NT2/D1 (cell line): ENCODE measurements at regions not wholly inside any gene's neighbourhood (a gene's known extent, or its start where the extent isn't known, plus 50 kb on each side); places are given as distances from the start of the nearest gene placed in this dataset.

Experiments
- DNase-seq: peaks from one replicate; pipeline ENCODE4 v3.0.0-alpha.2; 2011; ENCODE audit warnings: low read depth, low spot score
- H3K27me3 ChIP-seq: 2 replicates; pipeline ENCODE4 v1.6.0; 2011; ENCODE audit warnings: mild to moderate bottlenecking; ENCODE audit not compliant: insufficient read length, insufficient read depth
- H3K36me3 ChIP-seq: 2 replicates; pipeline ENCODE4 v1.6.1; 2011; ENCODE audit warnings: mild to moderate bottlenecking, low read length, mixed read lengths; ENCODE audit not compliant: insufficient read depth, insufficient read length
- H3K4me1 ChIP-seq: 2 replicates; pipeline ENCODE4 v1.5.1; 2011; ENCODE audit not compliant: insufficient read depth, insufficient read length
- H3K4me3 ChIP-seq: 2 replicates; pipeline ENCODE4 v1.5.1; 2011; ENCODE audit warnings: low read depth; ENCODE audit not compliant: insufficient read length
- H3K9ac ChIP-seq: 2 replicates; pipeline ENCODE4 v1.6.0; 2011; ENCODE audit warnings: low read depth; ENCODE audit not compliant: insufficient read length
- H3K9me3 ChIP-seq: 2 replicates; pipeline ENCODE4 v1.5.1; 2011; ENCODE audit warnings: mild to moderate bottlenecking, low read length; ENCODE audit not compliant: insufficient read depth
- SUZ12 ChIP-seq: IDR thresholded peaks from 2 replicates; pipeline ENCODE4 v1.6.1; 2011; ENCODE audit not compliant: insufficient read length, insufficient read depth; ENCODE audit errors: extremely low read depth
- YY1 ChIP-seq: IDR thresholded peaks from 2 replicates; pipeline ENCODE4 v1.6.1; 2011; ENCODE audit not compliant: insufficient read length, insufficient read depth
- ZNF274 ChIP-seq: IDR thresholded peaks from 2 replicates; pipeline ENCODE4 v1.6.1; 2011; ENCODE audit warnings: mild to moderate bottlenecking, low read depth, low read length

DNA sequence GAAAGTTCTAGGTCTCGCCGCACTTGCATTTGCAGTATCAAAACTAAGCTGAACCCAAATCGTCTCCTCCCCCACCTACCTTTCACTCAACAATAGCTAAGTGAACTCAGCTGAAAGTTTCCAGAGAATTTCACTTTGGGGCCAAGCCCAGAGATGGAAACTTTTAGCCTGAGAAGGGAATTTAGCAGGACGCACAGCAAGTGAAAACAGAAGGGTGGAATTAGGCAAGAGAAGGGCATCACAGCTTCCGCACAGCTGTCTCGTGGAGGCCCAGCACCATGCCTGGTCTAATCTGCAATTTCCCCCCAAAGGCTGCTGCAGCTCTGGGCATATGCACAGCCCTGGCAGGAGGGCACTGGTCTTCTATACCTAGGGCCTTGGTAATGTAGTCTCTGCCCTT is 262.0 kb downstream of the TNS1 start:
- no peaks in the 10 kb centered on the region for H3K27me3 ChIP-seq
- no peaks in the 10 kb centered on the region for H3K36me3 ChIP-seq
- H3K9me3 ChIP-seq: 0 out of 2 replicates have a peak, but pooled peaks cover 5% of the 10 kb centered on the region
- DNase-seq: no peak
- H3K4me1 ChIP-seq: no peaks in the 10 kb centered on the region
- TF ChIP-seq YY1 (no peak), ZNF274 (no peak), SUZ12 (no peak)
- H3K9ac ChIP-seq: no peak overlapping the region
- no peak overlapping the region for H3K4me3 ChIP-seq

DNA sequence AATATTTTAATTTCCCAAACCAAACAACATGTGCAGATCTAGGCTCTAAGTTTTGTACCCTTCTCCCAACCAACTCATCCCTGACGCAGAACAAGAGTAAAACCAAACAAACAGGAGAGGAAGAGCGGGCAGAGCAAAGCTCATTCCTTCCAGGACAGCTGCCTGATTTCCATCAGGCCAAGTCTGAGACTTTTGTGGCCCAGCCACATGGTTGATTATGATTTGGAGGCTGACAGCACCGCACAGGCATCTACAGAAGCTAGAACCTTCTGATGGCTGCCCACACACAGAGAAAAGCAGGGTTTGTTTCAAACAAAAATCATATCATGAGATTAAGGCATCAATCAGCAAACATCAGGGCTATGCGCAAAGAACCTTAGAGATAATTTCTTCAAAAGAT is 262.6 kb downstream of the TNS1 start:
- Histone ChIP-seq H3K4me1 (no peaks in the 10 kb centered on the region), H3K9me3 (0 out of 2 replicates have a peak, but pooled peaks cover 3% of the 10 kb centered on the region), H3K4me3 (no peak overlapping the region), H3K9ac (no peak overlapping the region), H3K36me3 (no peaks in the 10 kb centered on the region), H3K27me3 (no peaks in the 10 kb centered on the region)
- DNase-seq: no peak
- TF ChIP-seq ZNF274: no peak
- no peak for TF ChIP-seq SUZ12
- no peak for TF ChIP-seq YY1

DNA sequence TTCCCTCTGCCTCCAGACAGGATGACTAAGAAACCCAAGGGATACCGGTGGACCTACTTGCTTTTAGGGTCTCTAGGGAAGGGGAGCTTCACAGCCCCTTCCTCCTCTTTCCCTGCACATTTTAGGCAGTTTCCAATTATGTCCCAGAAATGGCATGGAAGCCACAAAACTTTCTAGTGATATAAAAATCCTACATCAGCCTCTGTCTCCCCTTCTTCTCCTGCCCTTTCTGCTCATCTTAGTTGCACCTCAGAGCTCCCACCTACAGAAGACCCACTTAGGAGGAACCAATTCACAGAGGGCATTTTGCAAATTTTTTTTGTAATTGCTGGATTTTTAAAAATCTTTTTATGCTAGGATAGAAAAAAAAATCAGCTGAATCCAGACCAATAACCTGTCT is 263.1 kb downstream of the TNS1 start:
- DNase-seq: no peak
- no peak overlapping the region for H3K4me3 ChIP-seq
- H3K27me3 ChIP-seq: no peaks in the 10 kb centered on the region
- no peaks in the 10 kb centered on the region for H3K36me3 ChIP-seq
- no peak for TF ChIP-seq YY1
- no peak overlapping the region for H3K9ac ChIP-seq
- H3K4me1 ChIP-seq: no peaks in the 10 kb centered on the region
- H3K9me3 ChIP-seq: no peaks in the 10 kb centered on the region

DNA sequence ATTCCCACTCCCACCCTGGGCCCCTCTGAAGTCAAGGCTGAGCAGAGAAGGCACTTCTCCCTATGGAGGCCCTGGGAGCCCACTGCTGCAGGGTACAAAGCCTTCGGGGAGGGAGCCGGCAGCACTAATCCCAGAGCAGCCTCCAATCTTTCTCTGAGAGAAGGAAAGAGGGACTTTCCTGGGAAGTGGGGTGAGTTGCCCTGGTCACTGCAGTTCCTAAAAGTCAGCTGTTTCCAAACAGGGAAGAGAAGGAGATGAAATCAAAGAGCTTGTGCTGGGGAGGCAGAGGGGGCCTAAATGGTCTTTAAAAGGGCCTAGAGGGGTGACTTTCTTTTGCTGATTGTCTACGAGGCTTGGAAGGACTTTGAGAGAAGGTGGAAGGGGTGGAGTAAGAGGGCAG is 264.7 kb downstream of the TNS1 start:
- Histone ChIP-seq H3K4me3 (no peak overlapping the region), H3K36me3 (no peaks in the 10 kb centered on the region), H3K27me3 (no peaks in the 10 kb centered on the region), H3K9ac (no peak overlapping the region), H3K4me1 (no peaks in the 10 kb centered on the region), H3K9me3 (no peaks in the 10 kb centered on the region)
- no peak for DNase-seq
- no peak for TF ChIP-seq YY1

DNA sequence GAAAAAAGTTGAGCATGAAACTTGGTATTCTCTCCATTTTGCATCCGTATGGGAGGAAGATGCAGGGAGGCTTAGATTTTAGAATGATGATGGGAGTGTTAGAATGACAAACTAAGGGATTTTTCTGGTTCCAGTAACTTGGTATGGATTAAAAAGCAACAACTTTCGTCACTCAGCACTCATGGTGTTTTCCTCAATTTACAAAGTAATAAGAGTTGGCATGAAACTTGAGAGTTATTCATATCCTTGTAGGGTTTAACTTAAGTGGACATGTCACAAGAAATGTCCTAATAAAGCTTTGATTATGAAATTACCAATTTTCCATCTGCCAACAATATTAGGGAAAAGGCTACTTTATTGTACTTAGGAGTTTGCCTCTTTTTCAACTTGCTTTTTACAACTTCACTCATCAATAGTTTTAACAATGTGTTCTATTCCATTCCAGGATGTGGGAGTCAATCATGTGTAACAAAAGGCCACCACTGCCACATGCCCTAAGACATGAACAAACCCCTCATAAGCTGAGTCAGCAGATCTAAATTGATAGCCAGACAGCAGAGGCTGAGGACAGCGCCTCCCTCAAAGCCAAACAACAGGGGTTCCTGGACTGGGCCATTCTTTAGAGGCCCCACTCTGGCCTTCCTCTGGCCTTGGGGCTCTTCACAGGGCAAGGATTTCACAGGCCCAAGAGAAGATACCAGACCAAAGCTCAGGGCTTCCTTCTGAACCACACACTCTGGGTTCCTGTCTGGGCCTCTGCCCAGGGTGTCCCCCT is 265.8 kb downstream of the TNS1 start:
- no peak overlapping the region for H3K9ac ChIP-seq
- H3K27me3 ChIP-seq: no peaks in the 10 kb centered on the region
- TF ChIP-seq YY1: no peak
- TF ChIP-seq ZNF274: no peak
- no peak for TF ChIP-seq SUZ12
- no peaks in the 10 kb centered on the region for H3K4me1 ChIP-seq
- no peak for DNase-seq
- no peaks in the 10 kb centered on the region for H3K9me3 ChIP-seq
- H3K4me3 ChIP-seq: no peak overlapping the region
- no peaks in the 10 kb centered on the region for H3K36me3 ChIP-seq

DNA sequence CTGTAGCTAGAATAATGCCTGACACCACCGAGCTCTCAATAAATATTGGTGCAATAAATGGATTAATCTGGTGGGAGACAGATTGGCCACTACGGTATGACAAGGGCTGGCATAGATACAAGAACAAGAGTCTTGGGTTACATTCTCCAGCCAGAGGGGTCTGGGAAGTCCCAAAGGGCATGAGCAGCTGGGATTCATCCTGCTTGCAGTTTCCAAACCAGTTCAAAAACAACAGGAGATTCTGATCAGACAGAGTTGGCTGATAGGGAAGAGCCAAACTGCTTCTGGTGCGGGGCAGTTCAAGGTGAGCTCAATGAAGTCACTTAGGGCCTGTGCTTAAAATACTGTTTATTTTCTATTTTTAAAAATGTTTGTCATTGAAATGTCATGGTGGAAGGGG is 266.9 kb downstream of the TNS1 start:
- no peak for DNase-seq
- Histone ChIP-seq H3K36me3 (no peaks in the 10 kb centered on the region), H3K27me3 (no peaks in the 10 kb centered on the region), H3K9ac (no peak overlapping the region), H3K4me1 (no peaks in the 10 kb centered on the region), H3K9me3 (no peaks in the 10 kb centered on the region), H3K4me3 (no peak overlapping the region)
- TF ChIP-seq YY1: no peak

DNA sequence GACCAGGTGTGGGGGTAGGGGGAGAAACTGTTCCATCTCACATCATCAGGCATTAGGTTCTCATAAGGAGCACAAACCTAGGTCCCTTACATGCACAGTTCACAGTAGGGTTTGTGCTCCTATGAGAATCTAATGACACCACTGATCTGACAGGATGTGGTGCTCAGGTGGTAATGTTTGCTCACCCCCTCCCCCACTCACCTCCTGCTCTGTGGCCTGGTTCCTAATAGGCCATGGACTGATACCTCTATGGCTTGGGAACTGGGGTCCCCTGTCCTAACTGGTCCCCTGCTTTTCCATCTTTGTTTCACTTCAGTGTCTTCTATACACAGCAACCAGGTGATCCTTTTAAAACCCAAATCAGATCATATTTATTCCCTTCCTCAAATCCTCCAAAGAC is 267.8 kb downstream of the TNS1 start:
- Histone ChIP-seq H3K4me3 (no peak overlapping the region), H3K27me3 (no peaks in the 10 kb centered on the region), H3K4me1 (no peaks in the 10 kb centered on the region), H3K9ac (no peak overlapping the region), H3K36me3 (no peaks in the 10 kb centered on the region), H3K9me3 (no peaks in the 10 kb centered on the region)
- TF ChIP-seq SUZ12 (no peak), ZNF274 (no peak), YY1 (no peak)
- no peak for DNase-seq

DNA sequence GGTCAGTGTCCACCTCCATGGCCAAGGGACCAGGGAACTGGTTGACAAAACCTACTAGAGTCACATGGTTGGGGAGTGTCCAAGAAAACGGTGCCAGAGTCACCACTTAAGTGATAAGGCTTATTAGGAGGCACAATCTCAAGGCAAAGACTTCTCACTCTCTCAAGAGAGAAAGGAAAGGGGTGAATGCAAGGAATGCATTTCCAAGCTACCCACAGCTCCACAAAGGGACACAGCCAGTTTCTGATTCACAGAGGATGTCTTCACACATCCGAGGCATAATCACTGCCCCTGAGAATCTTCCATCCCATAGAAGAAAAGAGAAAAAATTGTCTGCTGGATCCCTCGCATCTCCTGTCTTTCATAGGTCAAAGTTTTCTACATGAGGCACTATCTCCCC is 269.3 kb downstream of the TNS1 start:
- Histone ChIP-seq H3K27me3 (no peaks in the 10 kb centered on the region), H3K9me3 (no peaks in the 10 kb centered on the region), H3K36me3 (no peaks in the 10 kb centered on the region), H3K4me1 (no peaks in the 10 kb centered on the region), H3K4me3 (no peak overlapping the region), H3K9ac (no peak overlapping the region)
- DNase-seq: no peak
- TF ChIP-seq ZNF274 (no peak), YY1 (no peak), SUZ12 (no peak)
